ENCODE measurements at regions not wholly inside any gene's neighbourhood (a gene's known extent, or its start where the extent isn't known, plus 50 kb on each side); places are given as distances from the start of the nearest gene placed in this dataset.

GRCh38 chr20:57087102-57087501, 179.3 kb downstream of the BMP7 start:
- CTCF ChIA-PET: interaction anchor here (1.9 to 2.3 kb wide), 2 partner anchors 259 to 263 kb away, joined by 6 to 13 read pairs; no protein-coding TSS in a partner anchor
- POLR2A ChIA-PET: no interaction called here
- Histone ChIP-seq H3K27me3 (ENCODE audit: control insufficient read depth, insufficient read depth, low read length) (peaks cover 2% of the 10 kb centered on the region), H3K36me3 (ENCODE audit: control insufficient read depth, insufficient read depth, low read length) (no peaks in the 10 kb centered on the region), H3K4me3 (ENCODE audit: low read depth, low read length) (no peak overlapping the region)
- no peak for TF ChIP-seq CTCF (IDR thresholded peaks at IDR 0.05; ENCODE audit: insufficient read depth, low read depth, low read length)
- DNase-seq (ENCODE audit: low read depth): no peak

- H3K4me3 ChIP-seq (ENCODE audit: low read depth, low read length): no peak overlapping the region
- peaks cover 2% of the 10 kb centered on the region for H3K27me3 ChIP-seq (ENCODE audit: control insufficient read depth, insufficient read depth, low read length)
- CTCF ChIA-PET: interaction anchor here (2.3 kb wide), 1 partner anchor 259 kb away, joined by 13 read pairs; no protein-coding TSS in a partner anchor
- TF ChIP-seq CTCF (IDR thresholded peaks at IDR 0.05; ENCODE audit: insufficient read depth, low read depth, low read length): no peak
- DNase-seq (ENCODE audit: low read depth): no peak
- H3K36me3 ChIP-seq (ENCODE audit: control insufficient read depth, insufficient read depth, low read length): no peaks in the 10 kb centered on the region
- POLR2A ChIA-PET: no interaction called here
Measured at GRCh38 chr20:57087705-57088104, 178.7 kb downstream of the BMP7 start.

- H3K36me3 ChIP-seq (ENCODE audit: control insufficient read depth, insufficient read depth, low read length): no peaks in the 10 kb centered on the region
- POLR2A ChIA-PET: no interaction called here
- CTCF ChIA-PET: interaction anchor here (1.0 to 2.3 kb wide), 2 partner anchors 258 to 538 kb away, joined by 3 to 13 read pairs; no protein-coding TSS in a partner anchor
- peaks cover 2% of the 10 kb centered on the region for H3K27me3 ChIP-seq (ENCODE audit: control insufficient read depth, insufficient read depth, low read length)
- TF ChIP-seq CTCF (IDR thresholded peaks at IDR 0.05; ENCODE audit: insufficient read depth, low read depth, low read length): no peak
- DNase-seq (ENCODE audit: low read depth): no peak
- no peak overlapping the region for H3K4me3 ChIP-seq (ENCODE audit: low read depth, low read length)
Measured at GRCh38 chr20:57088436-57088835, 178.0 kb downstream of the BMP7 start.

GRCh38 chr20:57089699-57090144, 176.7 kb downstream of the BMP7 start:
- no peak for DNase-seq (ENCODE audit: low read depth)
- Histone ChIP-seq H3K27me3 (ENCODE audit: control insufficient read depth, insufficient read depth, low read length) (peaks cover 2% of the 10 kb centered on the region), H3K36me3 (ENCODE audit: control insufficient read depth, insufficient read depth, low read length) (no peaks in the 10 kb centered on the region), H3K4me3 (ENCODE audit: low read depth, low read length) (no peak overlapping the region)
- ChIA-PET POLR2A (no interaction called here), CTCF (interaction anchor here (0.6 to 5.0 kb wide), 20 partner anchors 9 to 539 kb away, joined by 3 to 127 read pairs (median 4); partner anchors contain the start of gene SPO11)
- TF ChIP-seq CTCF (IDR thresholded peaks at IDR 0.05; ENCODE audit: insufficient read depth, low read depth, low read length): peak; percentile 97

- Histone ChIP-seq H3K36me3 (ENCODE audit: control insufficient read depth, insufficient read depth, low read length) (no peaks in the 10 kb centered on the region), H3K27me3 (ENCODE audit: control insufficient read depth, insufficient read depth, low read length) (peaks cover 2% of the 10 kb centered on the region), H3K4me3 (ENCODE audit: low read depth, low read length) (no peak overlapping the region)
- no peak for DNase-seq (ENCODE audit: low read depth)
- TF ChIP-seq CTCF (IDR thresholded peaks at IDR 0.05; ENCODE audit: insufficient read depth, low read depth, low read length): no peak
- CTCF ChIA-PET: interaction anchor here (0.6 to 5.0 kb wide), 22 partner anchors 10 to 540 kb away, joined by 3 to 127 read pairs (median 4); partner anchors contain the start of gene SPO11
- POLR2A ChIA-PET: no interaction called here
Measured at GRCh38 chr20:57090590-57091560, 175.6 kb downstream of the BMP7 start.
